NCI-H82 (cell line): ENCODE measurements at regions not wholly inside any gene's neighbourhood (a gene's known extent, or its start where the extent isn't known, plus 50 kb on each side); places are given as distances from the start of the nearest gene placed in this dataset.

Experiments used
- DNase-seq: peaks from one replicate; lab custom pipeline; 2025; lab: John Stamatoyannopoulos, UW

GRCh38 chr11:35077709-35078469 lies 61.1 kb upstream of the CD44 start:
- no peak for DNase-seq

- DNase-seq = no peak
Observed at GRCh38 chr11:35078470-35078735, 60.6 kb upstream of the CD44 start.

GRCh38 chr11:35079611-35080010 lies 59.4 kb upstream of the CD44 start:
- DNase-seq = no peak

GRCh38 chr11:35082321-35083180 lies 56.4 kb upstream of the CD44 start:
- no peak for DNase-seq

GRCh38 chr11:35083181-35083430 lies 55.9 kb upstream of the CD44 start:
- DNase-seq = no peak

GRCh38 chr11:35083431-35084238 lies 55.3 kb upstream of the CD44 start:
- no peak for DNase-seq

GRCh38 chr11:35084817-35085440 lies 54.0 kb upstream of the CD44 start:
- DNase-seq = no peak

- no peak for DNase-seq
Observed at GRCh38 chr11:35085531-35086165, 53.3 kb upstream of the CD44 start.

- no peak for DNase-seq
Observed at GRCh38 chr11:35087648-35088047, 51.3 kb upstream of the CD44 start.

GRCh38 chr11:35088226-35088625 lies 50.7 kb upstream of the CD44 start:
- DNase-seq = no peak

- DNase-seq = no peak
Observed at GRCh38 chr11:35088676-35089075, 50.3 kb upstream of the CD44 start.
